Tibial nerve (tissue), 4 donors: ENCODE measurements at regions not wholly inside any gene's neighbourhood (a gene's known extent, or its start where the extent isn't known, plus 50 kb on each side); places are given as distances from the start of the nearest gene placed in this dataset.

ENCODE experiments used
- DNase-seq, 2 donors: peaks; one replicate each; pipeline ENCODE4 v3.0.0-alpha.2; 2019; ENCODE audit warnings: low spot score in 2 of 2
- H3K27ac ChIP-seq, 4 donors: fragments of 200-600 bp; sonication (generic) in 3 of 4; one replicate each; pipeline ENCODE4 v1.5.1; 2017 to 2019; ENCODE audit warnings: mild to moderate bottlenecking in 1 of 4
- H3K27me3 ChIP-seq, 2 donors: fragments of 200-600 bp; sonication (generic) in 1 of 2; one replicate each; pipeline versions ENCODE4 v1.5.1 to v1.6.0; 2017 to 2019
- H3K36me3 ChIP-seq, 3 donors: fragments of 200-600 bp; sonication (generic); one replicate each; pipeline ENCODE4 v1.5.1; 2018 to 2019
- H3K4me1 ChIP-seq, 4 donors: fragments of 200-600 bp; sonication (generic) in 3 of 4; one replicate each; pipeline ENCODE4 v1.5.1; 2017 to 2019
- H3K4me3 ChIP-seq, 4 donors: fragments of 200-600 bp; sonication (generic) in 3 of 4; one replicate each; pipeline ENCODE4 v1.5.1; 2017 to 2019; ENCODE audit warnings: mild to moderate bottlenecking in 1 of 4, moderate library complexity in 1 of 4
- H3K9me3 ChIP-seq, 4 donors: fragments of 200-600 bp; sonication (generic) in 3 of 4; one replicate each; pipeline ENCODE4 v1.5.1; 2017 to 2019
- EP300 ChIP-seq, 2 donors: sonication (generic); formaldehyde crosslinking; IDR thresholded peaks; one replicate each; pipeline ENCODE4 v1.6.1; 2017; ENCODE audit warnings: antibody characterized with exemption in 2 of 2, mild to moderate bottlenecking in 1 of 2
- POLR2A ChIP-seq, 2 donors: fragments of 450-650 bp; IDR thresholded peaks; one replicate each; pipeline ENCODE4 v1.6.1; 2017; ENCODE audit warnings: antibody characterized with exemption in 2 of 2, mild to moderate bottlenecking in 2 of 2, moderate library complexity in 2 of 2
- WGBS, 2 donors: methylation state at CpG; one replicate each; pipeline ENCODE4 v1.1.5; 2018; 5-methylcytosine and 5-hydroxymethylcytosine counted together
- TF ChIP-seq, protein P1 (sequence below), 5 experiments: fragments of 200-600 bp in 3 of 5; fragments of 450-650 bp in 2 of 5; sonication (generic) in 3 of 5; IDR thresholded peaks; one replicate each; pipeline ENCODE4 v1.5.1; 2016 to 2019; ENCODE audit warnings: antibody characterized with exemption in 5 of 5, mild to moderate bottlenecking in 3 of 5, moderate library complexity in 2 of 5

DNA sequence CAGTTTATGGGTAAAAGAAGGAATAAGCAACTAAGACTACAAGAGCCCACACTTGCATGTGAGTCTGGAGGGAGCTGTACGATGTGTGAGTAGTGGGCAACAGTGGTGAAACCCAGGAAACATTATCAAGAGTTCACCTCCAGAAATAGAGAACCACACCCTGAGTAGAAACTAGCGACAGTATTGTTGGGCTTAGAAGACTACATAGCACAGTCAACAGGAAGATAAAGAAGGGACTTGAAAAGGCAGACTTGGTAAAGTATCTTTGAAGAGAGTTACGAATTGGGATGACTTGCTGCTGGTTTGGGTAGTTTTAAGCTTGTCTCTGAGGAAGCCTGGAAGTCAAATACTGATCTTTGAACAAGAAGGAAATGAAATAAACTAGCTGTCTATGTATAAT is 223.2 kb upstream of the GNAI1 start:
- H3K36me3 ChIP-seq: no peaks in the 10 kb centered on the region
- TF ChIP-seq, protein P1, sequence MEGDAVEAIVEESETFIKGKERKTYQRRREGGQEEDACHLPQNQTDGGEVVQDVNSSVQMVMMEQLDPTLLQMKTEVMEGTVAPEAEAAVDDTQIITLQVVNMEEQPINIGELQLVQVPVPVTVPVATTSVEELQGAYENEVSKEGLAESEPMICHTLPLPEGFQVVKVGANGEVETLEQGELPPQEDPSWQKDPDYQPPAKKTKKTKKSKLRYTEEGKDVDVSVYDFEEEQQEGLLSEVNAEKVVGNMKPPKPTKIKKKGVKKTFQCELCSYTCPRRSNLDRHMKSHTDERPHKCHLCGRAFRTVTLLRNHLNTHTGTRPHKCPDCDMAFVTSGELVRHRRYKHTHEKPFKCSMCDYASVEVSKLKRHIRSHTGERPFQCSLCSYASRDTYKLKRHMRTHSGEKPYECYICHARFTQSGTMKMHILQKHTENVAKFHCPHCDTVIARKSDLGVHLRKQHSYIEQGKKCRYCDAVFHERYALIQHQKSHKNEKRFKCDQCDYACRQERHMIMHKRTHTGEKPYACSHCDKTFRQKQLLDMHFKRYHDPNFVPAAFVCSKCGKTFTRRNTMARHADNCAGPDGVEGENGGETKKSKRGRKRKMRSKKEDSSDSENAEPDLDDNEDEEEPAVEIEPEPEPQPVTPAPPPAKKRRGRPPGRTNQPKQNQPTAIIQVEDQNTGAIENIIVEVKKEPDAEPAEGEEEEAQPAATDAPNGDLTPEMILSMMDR (IDR thresholded peaks at IDR 0.05): no peak
- TF ChIP-seq EP300 (IDR thresholded peaks at IDR 0.05) (no peak), POLR2A (IDR thresholded peaks at IDR 0.05) (no peak)
- H3K4me3 ChIP-seq: no peak overlapping the region
- no peaks in the 10 kb centered on the region for H3K27me3 ChIP-seq
- peaks cover 0 to 7% (median 0%) of the 10 kb centered on the region in 4 donors for H3K9me3 ChIP-seq
- no peak for DNase-seq
- 85 to 89% methylated on average over 3 of the region's 3 CpGs for WGBS, 2 donors
- no peaks in the 10 kb centered on the region for H3K4me1 ChIP-seq
- H3K27ac ChIP-seq: no peak overlapping the region

DNA sequence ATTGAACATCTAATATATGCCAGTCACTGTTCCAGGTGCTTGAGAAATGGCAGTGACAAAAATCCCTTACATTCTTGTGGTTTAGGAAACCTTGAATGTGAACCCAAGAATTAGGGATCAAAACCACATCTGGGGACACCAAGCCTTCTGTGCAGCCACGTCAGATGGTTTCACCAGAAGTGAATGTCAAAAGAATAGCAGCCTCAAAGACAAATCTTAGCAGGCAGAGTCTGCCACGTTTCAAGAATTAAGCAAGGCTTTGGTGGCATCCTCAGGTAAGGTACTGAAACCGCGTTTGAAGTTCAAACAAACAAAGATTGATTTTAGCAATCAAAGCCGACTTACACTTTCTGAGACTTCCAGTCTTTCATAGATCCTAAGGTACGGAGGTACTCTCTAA is 225.5 kb upstream of the GNAI1 start:
- WGBS, 2 donors: 84 to 87% methylated on average over 6 of the region's 6 CpGs
- DNase-seq: no peak
- no peak overlapping the region for H3K4me3 ChIP-seq
- H3K27ac ChIP-seq: no peak overlapping the region
- H3K36me3 ChIP-seq: no peaks in the 10 kb centered on the region
- no peaks in the 10 kb centered on the region for H3K4me1 ChIP-seq
- TF ChIP-seq, protein P1 (IDR thresholded peaks at IDR 0.05): no peak
- no peak for TF ChIP-seq POLR2A (IDR thresholded peaks at IDR 0.05)
- TF ChIP-seq EP300 (IDR thresholded peaks at IDR 0.05): no peak
- H3K9me3 ChIP-seq: no peaks in the 10 kb centered on the region
- H3K27me3 ChIP-seq: no peaks in the 10 kb centered on the region

DNA sequence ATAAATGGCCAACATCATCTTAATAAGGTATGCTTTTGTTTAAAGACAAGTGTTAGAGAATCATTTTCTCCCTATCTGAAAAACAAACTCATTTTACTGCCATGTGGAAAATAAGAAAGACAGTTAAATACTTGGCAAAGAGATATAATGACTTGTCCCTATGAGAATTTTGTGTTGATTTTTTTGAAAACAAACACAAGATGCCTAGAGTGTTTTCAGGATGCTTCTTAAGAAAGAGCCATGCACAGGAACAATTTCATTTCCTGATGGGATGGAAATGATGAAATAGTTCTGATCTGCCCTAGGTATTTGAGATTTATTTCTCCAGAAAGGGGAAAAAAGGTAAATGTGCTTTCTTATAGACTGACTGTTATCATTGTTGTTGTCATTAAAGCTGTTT is 237.5 kb upstream of the GNAI1 start:
- TF ChIP-seq POLR2A (IDR thresholded peaks at IDR 0.05) (no peak), EP300 (IDR thresholded peaks at IDR 0.05) (no peak)
- TF ChIP-seq, protein P1 (IDR thresholded peaks at IDR 0.05): no peak
- Histone ChIP-seq H3K27me3 (no peaks in the 10 kb centered on the region), H3K9me3 (no peaks in the 10 kb centered on the region), H3K36me3 (no peaks in the 10 kb centered on the region), H3K4me1 (no peaks in the 10 kb centered on the region), H3K27ac (no peak overlapping the region), H3K4me3 (no peak overlapping the region)
- no peak for DNase-seq

DNA sequence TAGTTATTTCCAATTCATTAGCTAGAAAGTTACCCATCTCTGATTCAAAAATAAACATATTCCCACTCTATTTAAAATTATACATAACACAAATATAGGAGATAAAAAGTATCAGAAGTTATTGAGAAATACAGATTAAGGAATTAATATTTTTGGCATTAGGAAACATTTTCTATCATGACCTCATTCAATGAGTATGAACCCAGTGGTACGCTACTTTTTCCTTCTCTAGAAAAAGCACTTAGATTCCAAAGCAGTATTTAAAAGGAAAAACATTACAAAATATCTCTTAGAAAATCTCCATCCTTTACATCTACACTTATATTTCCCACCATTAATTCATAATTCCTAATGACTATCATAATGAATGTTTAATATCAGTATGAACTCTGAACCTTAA is 240.6 kb upstream of the GNAI1 start:
- no peak for TF ChIP-seq EP300 (IDR thresholded peaks at IDR 0.05)
- TF ChIP-seq POLR2A (IDR thresholded peaks at IDR 0.05): no peak
- TF ChIP-seq, protein P1 (IDR thresholded peaks at IDR 0.05): no peak
- Histone ChIP-seq H3K4me1 (no peaks in the 10 kb centered on the region), H3K4me3 (no peak overlapping the region), H3K27me3 (no peaks in the 10 kb centered on the region), H3K27ac (no peak overlapping the region), H3K9me3 (no peaks in the 10 kb centered on the region), H3K36me3 (no peaks in the 10 kb centered on the region)
- WGBS, 2 donors: 49 to 55% methylated on average over 1 of the region's 1 CpG
- DNase-seq: no peak

DNA sequence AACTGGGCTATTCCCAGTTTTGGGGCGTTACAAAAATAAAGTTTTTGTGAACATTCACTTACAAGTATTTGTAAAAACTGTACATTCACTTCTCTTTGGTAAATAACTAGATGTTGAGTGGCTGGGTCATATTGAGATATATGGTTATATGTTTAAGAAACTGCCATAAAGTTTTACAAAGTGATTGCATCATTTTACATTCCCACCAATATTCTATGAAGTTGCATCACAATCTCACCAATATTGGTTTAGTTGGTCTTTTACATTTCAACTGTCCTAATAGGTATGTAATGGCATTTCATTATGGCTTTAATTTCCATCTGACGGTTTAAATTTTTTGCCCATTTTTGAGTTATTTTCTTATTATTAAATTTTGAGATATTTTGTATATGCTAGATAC is 251.7 kb upstream of the GNAI1 start:
- no peak for DNase-seq
- H3K27ac ChIP-seq: no peak overlapping the region
- H3K4me1 ChIP-seq: no peaks in the 10 kb centered on the region
- no peak overlapping the region for H3K4me3 ChIP-seq
- no peaks in the 10 kb centered on the region for H3K27me3 ChIP-seq
- WGBS, 2 donors: 75 to 88% methylated on average over 2 of the region's 2 CpGs
- TF ChIP-seq, protein P1 (IDR thresholded peaks at IDR 0.05): no peak
- no peak for TF ChIP-seq EP300 (IDR thresholded peaks at IDR 0.05)
- H3K9me3 ChIP-seq: no peaks in the 10 kb centered on the region
- H3K36me3 ChIP-seq: no peaks in the 10 kb centered on the region
